B cell (primary cell): ENCODE measurements at regions not wholly inside any gene's neighbourhood (a gene's known extent, or its start where the extent isn't known, plus 50 kb on each side); places are given as distances from the start of the nearest gene placed in this dataset.

Experiments used
- ATAC-seq: fragments of 200-7000 bp; cut with Tn5 transposase; one replicate; pipeline ENCODE4 v1.10.0; 2021; ENCODE audit warnings: low read depth, mild to moderate bottlenecking, moderate number of reproducible peaks, moderate library complexity
- CTCF ChIA-PET: fragments of 350-600 bp; sonication (Branson Sonifier 250); formaldehyde crosslinking; loops from one replicate; lab custom pipeline; 2021; ENCODE audit warnings: antibody characterized with exemption, inconsistent platforms; lab: Charles Lee
- POLR2A ChIA-PET: fragments of 350-600 bp; sonication (Branson Sonifier 250); formaldehyde crosslinking; loops from one replicate; lab custom pipeline; 2021; ENCODE audit warnings: antibody characterized with exemption; lab: Charles Lee
- DNase-seq: peaks from one replicate; pipeline ENCODE4 v3.0.0; 2013
- H2AFZ ChIP-seq: 2 replicates; pipeline ENCODE4 v1.6.1; 2012; ENCODE audit warnings: mild to moderate bottlenecking, low read depth, low read length; ENCODE audit not compliant: insufficient read depth, poor library complexity, severe bottlenecking
- H3K27ac ChIP-seq, 2 donors: 1 replicate in 1 of 2; 2 replicates in 1 of 2; pipeline ENCODE4 v1.5.1; 2012 to 2013; ENCODE audit warnings: low read length in 2 of 2, mild to moderate bottlenecking in 2 of 2, moderate library complexity in 1 of 2
- H3K27me3 ChIP-seq, 4 experiments: fragments of 200-600 bp in 1 of 4; sonication (generic) in 1 of 4; replicated peaks in 1 of 4; 1 replicate in 2 of 4; 2 replicates in 2 of 4; pipeline versions ENCODE4 v1.6.1 to v1.7.0; 2013 to 2016; ENCODE audit warnings: low read length in 3 of 4, mild to moderate bottlenecking in 2 of 4, mixed read lengths in 1 of 4, moderate library complexity in 1 of 4; ENCODE audit not compliant: insufficient read depth in 4 of 4, control insufficient read depth in 3 of 4; ENCODE audit errors: control extremely low read depth in 1 of 4
- H3K36me3 ChIP-seq, 2 experiments: replicated peaks in 1 of 2; 1 replicate in 1 of 2; 2 replicates in 1 of 2; pipeline versions ENCODE4 v1.6.1 to v1.7.1; 2013; ENCODE audit warnings: low read length in 1 of 2; ENCODE audit not compliant: insufficient read depth in 2 of 2, control insufficient read depth in 1 of 2; ENCODE audit errors: control extremely low read depth in 1 of 2, extremely low read depth in 1 of 2
- H3K4me1 ChIP-seq, 2 donors: fragments of 200-600 bp in 1 of 2; sonication (generic) in 1 of 2; 1 replicate in 1 of 2; 2 replicates in 1 of 2; pipeline versions ENCODE4 v1.5.1 to v1.6.1; 2013 to 2017; ENCODE audit warnings: low read length in 2 of 2; ENCODE audit not compliant: control insufficient read depth in 2 of 2, insufficient read depth in 2 of 2
- H3K4me2 ChIP-seq: replicated peaks from 2 replicates; pipeline ENCODE3; 2012; ENCODE audit warnings: mild to moderate bottlenecking, low read depth, low read length; ENCODE audit not compliant: poor library complexity, severe bottlenecking
- H3K4me3 ChIP-seq, 5 experiments: fragments of 200-600 bp in 1 of 5; sonication (generic) in 1 of 5; 1 replicate in 3 of 5; 2 replicates in 2 of 5; pipeline versions ENCODE4 v1.5.1 to v1.7.0; 2011 to 2016; ENCODE audit warnings: low read length in 4 of 5, mild to moderate bottlenecking in 4 of 5, low read depth in 2 of 5, control low read depth in 1 of 5, moderate library complexity in 1 of 5; ENCODE audit not compliant: insufficient read depth in 1 of 5; ENCODE audit errors: control extremely low read depth in 1 of 5, extremely low read depth in 1 of 5
- H3K79me2 ChIP-seq: fragments of 200-600 bp; sonication (generic); one replicate; pipeline ENCODE4 v1.6.0; 2016; ENCODE audit warnings: low read length; ENCODE audit not compliant: control insufficient read depth, insufficient read depth
- H3K9ac ChIP-seq: fragments of 200-600 bp; sonication (generic); 2 replicates; pipeline ENCODE4 v1.6.1; 2017; ENCODE audit warnings: mild to moderate bottlenecking, low read length, moderate library complexity
- H3K9me3 ChIP-seq, 3 donors: one replicate each; pipeline versions ENCODE4 v1.6.1 to v1.7.1; 2013; ENCODE audit warnings: low read length in 2 of 3; ENCODE audit not compliant: control insufficient read depth in 2 of 3, insufficient read depth in 1 of 3; ENCODE audit errors: control extremely low read depth in 1 of 3
- H4K20me1 ChIP-seq: 2 replicates; pipeline ENCODE4 v1.6.0; 2012; ENCODE audit warnings: mild to moderate bottlenecking, low read length; ENCODE audit not compliant: insufficient read depth, control insufficient read depth, poor library complexity, severe bottlenecking
- H3K27ac Mint-ChIP-seq: one replicate; pipeline ENCODE4 v1.8.0; 2021; ENCODE audit warnings: mixed read lengths
- H3K27me3 Mint-ChIP-seq: one replicate; pipeline ENCODE4 v1.8.0; 2021; ENCODE audit warnings: mixed read lengths
- H3K4me1 Mint-ChIP-seq: one replicate; pipeline ENCODE4 v1.8.0; 2021; ENCODE audit warnings: mixed read lengths
- H3K4me3 Mint-ChIP-seq: one replicate; pipeline ENCODE4 v1.8.0; 2021; ENCODE audit warnings: mixed read lengths
- H3K9me3 Mint-ChIP-seq: one replicate; pipeline ENCODE4 v1.8.0; 2022; ENCODE audit warnings: mixed read lengths; ENCODE audit not compliant: insufficient read depth
- EZH2 ChIP-seq: IDR thresholded peaks from 2 replicates; pipeline ENCODE4 v1.6.1; 2012; ENCODE audit warnings: borderline replicate concordance, low read depth, mild to moderate bottlenecking, moderate library complexity, low read length; ENCODE audit not compliant: insufficient read depth, poor library complexity, severe bottlenecking
- WGBS: methylation state at CpG from one replicate; pipeline ENCODE4 v1.1.5; 2013; ENCODE audit warnings: missing lambda C conversion rate; ENCODE audit not compliant: insufficient coverage; 5-methylcytosine and 5-hydroxymethylcytosine counted together
- intact Hi-C: fragments of 100-400 bp; cut with micrococcal nuclease; formaldehyde crosslinking; loops from one replicate; pipeline ENCODE4 v1.10.0; 2022
- TF ChIP-seq, protein P1 (sequence below): fragments of 200-600 bp; IDR thresholded peaks from one replicate; pipeline ENCODE4 v1.8.0; 2022; ENCODE audit warnings: antibody characterized with exemption, mild to moderate bottlenecking

DNA sequence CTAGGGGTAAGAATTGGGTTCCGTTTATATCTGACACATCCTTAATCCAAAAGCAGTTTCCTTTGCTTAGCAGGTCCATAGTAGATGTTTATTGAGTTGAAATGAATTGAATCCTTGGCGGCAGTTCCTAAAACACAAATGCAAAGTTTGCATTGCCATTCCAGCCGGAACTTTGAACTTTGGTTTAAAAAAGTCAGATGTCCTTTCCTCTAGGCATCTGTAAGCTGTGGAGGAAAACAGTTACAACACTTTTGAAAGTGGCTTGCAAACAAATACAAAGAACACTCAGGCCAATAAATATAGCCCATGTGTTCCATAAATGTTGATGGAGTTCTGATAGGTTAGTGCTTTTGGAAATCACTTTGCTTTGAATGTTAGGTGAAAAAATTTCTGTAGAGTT lies 374.7 kb upstream of the RARB start:
- no CpG with 5 or more reads among the region's 3 CpGs for WGBS
- Histone ChIP-seq H3K9me3 (no peaks in the 10 kb centered on the region), H3K79me2 (no peaks in the 10 kb centered on the region), H3K4me3 (no peak overlapping the region), H3K9ac (no peak overlapping the region), H3K4me2 (no peak overlapping the region), H4K20me1 (no peaks in the 10 kb centered on the region), H3K36me3 (no peaks in the 10 kb centered on the region), H3K27me3 (no peaks in the 10 kb centered on the region), H3K4me1 (no peaks in the 10 kb centered on the region), H3K27ac (no peak overlapping the region), H2AFZ (no peak overlapping the region)
- intact Hi-C loops, result no loop called here
- Mint-ChIP-seq H3K9me3 (no peaks in the 10 kb centered on the region), H3K27me3 (no peaks in the 10 kb centered on the region), H3K4me3 (no peak overlapping the region), H3K27ac (no peak overlapping the region), H3K4me1 (no peaks in the 10 kb centered on the region)
- no peak for ATAC-seq
- ChIA-PET CTCF (no interaction called here), POLR2A (no interaction called here)
- TF ChIP-seq EZH2, result no peak
- TF ChIP-seq, protein P1, sequence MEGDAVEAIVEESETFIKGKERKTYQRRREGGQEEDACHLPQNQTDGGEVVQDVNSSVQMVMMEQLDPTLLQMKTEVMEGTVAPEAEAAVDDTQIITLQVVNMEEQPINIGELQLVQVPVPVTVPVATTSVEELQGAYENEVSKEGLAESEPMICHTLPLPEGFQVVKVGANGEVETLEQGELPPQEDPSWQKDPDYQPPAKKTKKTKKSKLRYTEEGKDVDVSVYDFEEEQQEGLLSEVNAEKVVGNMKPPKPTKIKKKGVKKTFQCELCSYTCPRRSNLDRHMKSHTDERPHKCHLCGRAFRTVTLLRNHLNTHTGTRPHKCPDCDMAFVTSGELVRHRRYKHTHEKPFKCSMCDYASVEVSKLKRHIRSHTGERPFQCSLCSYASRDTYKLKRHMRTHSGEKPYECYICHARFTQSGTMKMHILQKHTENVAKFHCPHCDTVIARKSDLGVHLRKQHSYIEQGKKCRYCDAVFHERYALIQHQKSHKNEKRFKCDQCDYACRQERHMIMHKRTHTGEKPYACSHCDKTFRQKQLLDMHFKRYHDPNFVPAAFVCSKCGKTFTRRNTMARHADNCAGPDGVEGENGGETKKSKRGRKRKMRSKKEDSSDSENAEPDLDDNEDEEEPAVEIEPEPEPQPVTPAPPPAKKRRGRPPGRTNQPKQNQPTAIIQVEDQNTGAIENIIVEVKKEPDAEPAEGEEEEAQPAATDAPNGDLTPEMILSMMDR, result no peak
- DNase-seq, result no peak

DNA sequence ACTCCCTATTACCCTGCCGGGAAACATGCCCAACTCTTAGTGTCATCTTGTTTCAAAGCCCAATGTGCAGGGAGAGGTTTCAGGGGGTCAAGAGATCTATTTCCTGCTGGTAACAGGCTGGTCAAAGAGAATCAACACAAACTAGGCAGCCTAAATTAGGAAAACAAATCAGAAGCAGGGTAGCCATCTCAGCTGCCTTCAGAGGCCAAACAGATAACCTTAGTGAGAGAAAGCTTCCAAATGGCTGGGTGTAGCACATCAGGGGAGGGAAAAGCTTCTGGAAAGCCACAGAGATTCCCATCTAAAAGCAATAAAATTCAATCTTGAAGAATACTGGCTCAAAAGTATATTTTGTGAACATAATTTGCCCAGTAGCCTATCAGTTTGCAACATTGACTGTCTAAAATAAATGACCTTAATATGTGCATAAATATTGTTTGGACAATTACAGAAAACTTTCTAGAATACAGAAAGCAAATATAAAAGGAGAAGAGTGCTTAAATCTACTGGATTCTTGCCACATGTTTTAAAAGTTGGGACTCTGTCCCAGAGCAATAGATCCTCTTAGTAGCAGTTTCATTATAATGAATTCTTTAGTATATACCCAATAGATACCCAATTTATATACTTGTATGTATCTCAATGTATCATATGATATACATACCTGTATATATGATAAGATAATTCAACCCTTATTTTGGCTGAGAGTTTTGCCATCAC lies 371.9 kb upstream of the RARB start:
- Histone ChIP-seq H3K36me3 (no peaks in the 10 kb centered on the region), H2AFZ (no peak overlapping the region), H3K9ac (no peak overlapping the region), H4K20me1 (no peaks in the 10 kb centered on the region), H3K4me1 (no peaks in the 10 kb centered on the region), H3K9me3 (no peaks in the 10 kb centered on the region), H3K4me2 (no peak overlapping the region), H3K4me3 (no peak overlapping the region), H3K79me2 (no peaks in the 10 kb centered on the region), H3K27ac (no peak overlapping the region), H3K27me3 (no peaks in the 10 kb centered on the region)
- no peaks in the 10 kb centered on the region for H3K9me3 Mint-ChIP-seq
- POLR2A ChIA-PET, result no interaction called here
- no peaks in the 10 kb centered on the region for H3K27me3 Mint-ChIP-seq
- intact Hi-C loops, result no loop called here
- H3K4me1 Mint-ChIP-seq, result no peaks in the 10 kb centered on the region
- no peak overlapping the region for H3K4me3 Mint-ChIP-seq
- no peak overlapping the region for H3K27ac Mint-ChIP-seq
- no peak for TF ChIP-seq EZH2
- TF ChIP-seq, protein P1, result no peak
- DNase-seq, result no peak
- no CpG with 5 or more reads among the region's 1 CpG for WGBS
- ATAC-seq, result no peak
- CTCF ChIA-PET, result no interaction called here
